Liver (tissue), 3 donors: ENCODE measurements at regions not wholly inside any gene's neighbourhood (a gene's known extent, or its start where the extent isn't known, plus 50 kb on each side); places are given as distances from the start of the nearest gene placed in this dataset.

Experiments
- CTCF ChIP-seq: fragments of 150-350 bp; IDR thresholded peaks from 2 replicates; pipeline ENCODE4 v1.5.1; 2017; ENCODE audit warnings: improper control_type of control experiment, low read depth, low read length; ENCODE audit not compliant: missing input control
- EGR1 ChIP-seq, 2 donors: IDR thresholded peaks; 2 replicates each; pipeline ENCODE4 v1.6.1; 2016 to 2018; ENCODE audit warnings: antibody characterized with exemption in 2 of 2, low read depth in 2 of 2
- GABPA ChIP-seq, 2 donors: IDR thresholded peaks in 1 of 2; conservative IDR thresholded peaks in 1 of 2; 2 replicates each; pipeline ENCODE4 v1.6.1; 2016; ENCODE audit warnings: antibody characterized with exemption in 2 of 2, mild to moderate bottlenecking in 1 of 2, moderate library complexity in 1 of 2
- MAX ChIP-seq: IDR thresholded peaks from 2 replicates; pipeline ENCODE4 v1.6.1; 2016; ENCODE audit warnings: antibody characterized with exemption
- RAD21 ChIP-seq, 2 donors: IDR thresholded peaks; 2 replicates each; pipeline ENCODE4 v1.6.1; 2016; ENCODE audit warnings: antibody characterized with exemption in 2 of 2, mild to moderate bottlenecking in 2 of 2
- REST ChIP-seq: IDR thresholded peaks from 2 replicates; pipeline ENCODE4 v1.6.1; 2016; ENCODE audit warnings: antibody characterized with exemption, mild to moderate bottlenecking
- RXRA ChIP-seq, 2 donors: IDR thresholded peaks; 2 replicates each; pipeline ENCODE4 v1.6.1; 2017 to 2018; ENCODE audit warnings: antibody characterized with exemption in 2 of 2, mild to moderate bottlenecking in 1 of 2
- TAF1 ChIP-seq: conservative IDR thresholded peaks from 2 replicates; pipeline ENCODE4 v1.6.1; 2016; ENCODE audit warnings: antibody characterized with exemption, mild to moderate bottlenecking
- YY1 ChIP-seq: IDR thresholded peaks from 2 replicates; pipeline ENCODE4 v1.6.1; 2016; ENCODE audit warnings: antibody characterized with exemption, mild to moderate bottlenecking
- donor health status: healthy.
- donor health status: healthy.

GRCh38 chr6:43910638-43911353 lies 140.8 kb downstream of the VEGFA start:
- TF ChIP-seq CTCF (no peak), MAX (no peak), TAF1 (no peak), RAD21 (IDR thresholded peaks at IDR 0.05) (no peak), EGR1 (IDR thresholded peaks at IDR 0.05; ENCODE audit: low read depth in 2 of 2) (no peak), YY1 (no peak), REST (no peak), GABPA (IDR thresholded peaks at IDR 0.05 in 1 of 2, conservative IDR thresholded peaks at IDR 0.05 in 1 of 2) (no peak), RXRA (IDR thresholded peaks at IDR 0.05) (no peak)
